ENCODE measurements at regions not wholly inside any gene's neighbourhood (a gene's known extent, or its start where the extent isn't known, plus 50 kb on each side); places are given as distances from the start of the nearest gene placed in this dataset.
"Not testable (repeated sequence)": the region's sequence is repeated elsewhere in the genome, so short reads cannot be mapped to it uniquely, and the experiment has no call there.

DNA sequence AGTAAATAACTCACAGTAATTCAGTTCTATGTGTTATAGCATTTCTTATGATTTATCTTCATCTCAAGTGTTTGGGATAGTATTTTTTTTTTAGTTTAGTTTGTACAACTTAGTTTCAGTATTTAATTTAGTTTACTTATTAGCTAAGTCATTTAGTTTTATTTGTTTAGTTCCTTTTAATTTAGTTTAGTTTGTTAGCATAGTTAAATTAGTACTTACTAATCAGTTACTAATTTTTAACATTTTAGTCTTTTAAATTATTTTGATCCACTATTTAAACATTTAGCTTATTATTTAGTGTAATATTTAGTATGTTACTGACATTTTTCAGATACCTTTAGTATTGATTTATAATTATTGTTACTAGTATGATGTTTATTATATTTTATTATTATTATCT is 85.2 kb upstream of the SIPA1L2 start:
- DNase-seq (ENCODE audit: low read depth), result no peak

DNA sequence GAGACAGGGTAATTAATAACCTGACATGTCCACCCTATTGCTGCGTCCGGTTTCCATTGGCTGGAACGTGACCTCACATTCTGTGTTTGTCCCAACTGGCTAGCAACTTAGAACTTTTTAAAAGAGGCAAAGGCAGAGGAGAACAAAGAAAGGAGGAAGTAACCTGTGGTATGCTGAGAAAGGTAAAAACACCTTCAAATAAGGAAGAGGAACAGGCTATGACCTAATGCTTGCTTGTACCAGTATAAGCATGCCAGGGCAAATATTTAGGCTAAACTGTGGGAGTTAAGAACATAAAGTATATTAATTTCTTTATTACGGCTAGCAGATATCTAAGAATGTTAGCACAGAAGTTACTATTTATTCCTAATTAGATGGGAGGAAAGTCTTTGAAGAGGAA is 87.3 kb upstream of the MAP10 start:
- DNase-seq (ENCODE audit: low read depth), result not testable (repeated sequence)

DNA sequence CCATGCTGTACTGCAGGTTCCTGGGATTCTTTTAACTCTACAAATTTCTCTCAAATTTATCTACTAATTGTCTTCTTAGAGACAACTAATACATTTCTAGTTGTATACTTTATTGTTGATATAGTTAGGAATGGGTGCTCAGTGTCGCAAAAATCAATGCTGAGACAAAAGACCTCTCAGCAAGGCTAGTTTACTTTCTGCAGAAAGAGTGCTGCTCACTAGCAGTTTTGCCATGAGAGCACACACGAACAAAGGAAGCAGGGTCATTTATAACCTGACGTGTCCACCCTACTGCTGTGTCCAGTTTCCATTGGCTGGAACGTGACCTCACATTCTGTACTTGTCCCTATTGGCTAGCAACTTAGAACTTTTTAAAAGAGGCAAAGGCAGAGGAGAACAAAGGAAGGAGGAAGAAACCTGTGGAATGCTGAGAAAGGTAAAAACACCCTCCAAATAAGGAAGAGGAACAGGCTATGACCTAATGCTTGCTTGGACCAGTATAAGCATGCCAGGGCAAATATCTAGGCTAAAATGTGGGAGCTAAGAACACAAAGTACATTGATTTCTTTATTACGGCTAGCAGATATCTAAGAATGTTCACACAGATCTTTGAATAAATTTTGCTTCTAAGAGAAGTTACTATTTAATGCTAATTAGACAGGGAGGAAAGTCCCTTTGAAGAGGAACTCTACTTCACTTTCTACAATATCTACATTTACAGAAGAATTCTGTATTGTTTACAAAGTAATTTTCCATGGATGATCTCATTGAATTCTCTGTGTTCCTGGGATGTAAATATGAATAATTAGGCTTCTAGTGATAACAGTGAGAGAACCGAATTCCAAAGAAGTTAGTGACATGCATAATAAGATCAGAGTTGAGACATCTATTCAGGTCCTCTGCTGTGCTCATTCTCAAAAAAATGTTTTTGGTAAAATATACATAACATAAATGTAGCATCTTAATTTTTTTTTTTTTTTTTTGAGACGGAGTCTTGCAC is 86.0 kb upstream of the MAP10 start:
- no peak for DNase-seq (ENCODE audit: low read depth)

DNA sequence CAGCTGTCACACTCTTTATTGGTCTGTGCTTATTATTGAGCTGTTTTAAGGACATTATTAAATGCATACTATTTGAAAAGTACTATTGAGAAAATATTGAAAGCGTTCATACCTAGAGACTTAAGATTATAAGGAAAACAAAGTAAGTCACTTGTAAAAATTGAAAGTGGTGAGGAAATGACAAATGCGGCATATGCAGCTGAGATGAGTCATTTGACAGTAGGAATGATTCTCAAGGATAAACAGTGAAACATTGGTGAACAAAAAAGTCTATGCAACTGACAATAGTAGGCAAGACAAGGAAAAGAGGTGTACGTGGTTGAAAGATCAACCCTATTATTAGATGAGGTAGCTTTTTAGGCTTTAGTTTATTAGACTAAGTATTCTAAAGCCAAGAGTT is 82.6 kb upstream of the MAP10 start:
- no peak for DNase-seq (ENCODE audit: low read depth)

DNA sequence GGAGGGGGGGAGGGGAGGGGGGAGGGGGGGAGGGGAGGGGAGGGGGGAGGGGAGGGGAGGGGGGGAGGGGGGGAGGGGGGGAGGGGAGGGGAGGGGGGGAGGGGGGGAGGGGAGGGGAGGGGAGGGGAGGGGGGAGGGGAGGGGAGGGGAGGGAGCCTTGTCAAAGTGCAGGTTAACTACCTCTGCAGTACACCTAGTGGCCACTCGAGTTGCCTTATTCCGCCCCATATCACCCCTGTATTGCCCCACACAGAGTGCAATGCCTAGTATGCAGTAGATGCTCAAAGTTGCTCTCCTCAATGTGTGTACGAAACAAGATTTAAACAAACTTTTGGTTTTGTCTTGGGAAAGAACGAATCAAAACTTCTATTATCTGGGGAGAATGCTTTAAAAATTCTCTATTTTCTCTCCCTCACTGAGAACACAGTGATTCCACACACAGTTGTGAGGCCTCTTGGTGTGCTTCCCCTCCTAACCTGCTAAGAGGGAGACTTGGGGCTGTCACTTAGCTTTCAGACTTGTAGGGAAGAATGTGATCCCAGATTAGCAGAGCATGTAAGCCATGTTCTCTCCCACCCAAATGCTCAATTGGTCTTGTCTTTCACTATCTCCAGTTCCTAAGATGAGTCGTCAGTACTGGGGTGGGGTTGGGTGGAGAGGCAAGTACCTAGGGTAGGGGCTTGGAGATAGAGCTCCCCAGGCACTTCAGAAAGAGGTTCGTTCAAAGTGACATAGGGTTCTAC is 79.7 kb upstream of the MAP10 start:
- DNase-seq (ENCODE audit: low read depth), result no peak

DNA sequence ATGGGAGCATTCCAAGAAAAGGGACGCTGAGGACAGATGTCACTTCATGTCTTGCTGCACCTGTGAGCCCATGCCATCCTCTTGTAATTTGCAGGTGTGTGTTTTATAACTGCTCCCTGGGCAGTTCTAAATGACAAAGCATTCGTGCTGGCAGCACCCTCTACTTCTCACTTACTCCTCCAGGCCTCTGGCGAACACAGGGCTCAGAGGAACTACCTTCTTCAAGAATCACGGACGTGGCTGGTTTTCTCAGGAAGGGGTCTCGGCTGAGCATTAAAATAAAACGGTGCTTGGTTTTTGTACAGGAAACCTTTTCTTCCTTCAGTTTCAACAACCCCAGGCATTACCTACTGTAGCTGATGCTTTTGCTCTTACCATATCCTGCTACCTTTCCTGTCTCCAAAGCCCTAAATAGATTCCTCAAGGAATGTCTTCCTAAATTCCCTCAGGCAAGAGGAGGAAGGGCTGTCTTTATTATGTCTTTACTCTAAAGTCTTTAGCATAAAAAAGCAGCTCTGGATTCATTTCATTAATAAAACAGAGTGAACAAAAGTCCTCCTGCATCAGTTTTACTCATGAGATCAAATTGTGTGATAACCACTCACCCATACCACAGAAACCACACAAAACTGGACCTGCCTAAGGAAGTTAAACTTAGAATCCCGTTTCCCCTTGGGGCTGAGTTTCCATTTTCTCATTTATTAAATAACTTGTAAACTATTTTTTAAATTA is 79.0 kb upstream of the MAP10 start:
- DNase-seq (ENCODE audit: low read depth), result peak; percentile 23

DNA sequence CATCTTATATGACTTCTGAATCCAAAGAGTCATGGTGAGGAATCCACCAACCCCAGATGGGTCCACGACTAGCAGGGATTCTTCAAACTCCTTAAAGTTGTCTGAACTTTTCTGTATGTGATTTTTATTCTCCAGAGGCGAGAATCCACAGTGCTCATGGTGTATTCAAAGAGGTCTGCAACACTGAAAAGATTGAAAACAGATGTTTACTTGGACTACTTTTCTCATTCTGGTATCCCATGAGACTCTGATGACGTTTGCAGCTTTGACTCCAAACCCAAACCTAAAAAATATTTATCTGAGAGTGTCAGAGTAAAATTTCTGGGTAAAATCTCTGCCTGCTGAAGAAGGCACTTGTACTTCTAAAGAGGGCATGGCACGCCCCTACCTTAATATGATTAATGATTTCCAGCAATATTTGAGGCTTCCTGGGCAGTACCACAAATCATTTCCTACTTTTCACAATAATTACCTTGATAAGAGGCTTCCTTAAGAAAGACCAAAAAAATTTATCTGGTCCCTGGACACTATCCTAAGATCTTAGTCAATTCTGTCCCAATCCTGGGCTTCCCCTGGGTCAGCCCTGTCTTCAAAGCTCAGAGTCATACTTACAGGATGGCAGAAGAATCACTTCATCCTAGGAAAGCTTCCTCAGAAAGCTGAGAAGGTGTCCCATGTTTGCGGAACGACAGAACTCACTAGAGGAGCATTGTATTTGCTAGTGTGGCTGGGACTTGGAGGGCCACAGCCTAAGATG is 76.5 kb upstream of the MAP10 start:
- peak; percentile 77 for DNase-seq (ENCODE audit: low read depth)

DNA sequence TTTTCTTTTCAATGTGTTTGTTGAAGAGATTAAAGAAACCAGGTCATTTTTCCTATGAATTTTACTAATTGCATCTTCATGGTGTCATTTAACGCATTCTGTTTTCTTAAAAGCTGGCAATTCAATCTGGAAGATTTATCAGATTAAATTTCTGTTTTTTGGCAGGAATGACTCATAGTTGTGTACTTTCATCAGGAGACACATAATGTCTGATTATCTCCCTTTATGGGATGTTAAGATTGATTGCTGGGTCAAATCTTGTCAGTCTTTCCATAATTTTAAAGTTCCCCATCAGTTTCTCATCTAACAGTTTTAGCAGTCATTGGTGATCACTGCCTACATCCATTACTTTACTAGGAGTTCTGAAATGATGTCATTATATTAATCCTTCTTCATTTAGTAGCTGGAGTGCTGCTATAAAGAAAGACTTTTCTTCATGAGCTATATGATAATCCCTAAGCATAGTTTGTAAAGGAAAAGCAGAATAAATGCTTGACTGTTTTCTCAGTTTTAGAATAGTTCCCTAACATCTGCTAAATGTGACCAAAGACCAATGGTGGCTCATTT is 72.8 kb upstream of the MAP10 start:
- no peak for DNase-seq (ENCODE audit: low read depth)

DNA sequence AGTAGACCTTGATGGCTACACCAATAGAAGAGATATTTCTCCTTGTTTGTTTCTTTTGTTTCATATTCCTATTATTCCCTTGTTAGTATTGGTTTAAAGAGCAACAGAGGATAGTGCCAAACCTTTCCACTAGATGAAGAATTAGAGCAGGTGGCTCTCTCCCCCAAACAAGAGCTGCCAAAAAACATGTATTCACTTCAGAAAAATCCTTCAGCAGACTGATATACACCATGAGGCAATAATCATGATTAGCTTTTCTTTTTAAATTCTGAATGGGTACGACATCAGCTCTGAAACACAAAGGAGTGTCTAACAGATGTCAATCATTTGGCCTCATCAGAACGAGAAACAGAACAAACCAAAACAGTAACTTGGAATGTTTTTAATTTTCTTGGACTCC is 67.3 kb upstream of the MAP10 start:
- DNase-seq (ENCODE audit: low read depth), result no peak

DNA sequence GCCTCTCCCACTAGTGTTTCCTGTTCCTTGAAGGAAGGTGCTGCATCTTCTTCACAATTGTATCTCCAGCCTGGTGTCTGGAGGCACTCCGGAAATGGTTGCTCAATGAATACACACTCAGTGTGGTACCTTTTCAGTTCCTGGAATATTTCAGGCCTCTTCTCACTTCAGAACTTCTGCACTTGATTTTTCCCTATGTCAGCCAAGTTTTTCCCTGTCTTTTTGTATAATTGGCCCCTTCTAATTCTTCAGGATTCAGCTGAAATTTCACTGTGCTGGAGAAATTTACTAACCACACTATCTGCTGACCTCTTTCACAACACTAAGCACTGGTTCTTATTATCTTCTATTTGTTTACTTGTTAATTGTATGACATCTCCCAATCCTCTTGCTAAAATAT is 61.2 kb upstream of the MAP10 start:
- DNase-seq (ENCODE audit: low read depth), result no peak

DNA sequence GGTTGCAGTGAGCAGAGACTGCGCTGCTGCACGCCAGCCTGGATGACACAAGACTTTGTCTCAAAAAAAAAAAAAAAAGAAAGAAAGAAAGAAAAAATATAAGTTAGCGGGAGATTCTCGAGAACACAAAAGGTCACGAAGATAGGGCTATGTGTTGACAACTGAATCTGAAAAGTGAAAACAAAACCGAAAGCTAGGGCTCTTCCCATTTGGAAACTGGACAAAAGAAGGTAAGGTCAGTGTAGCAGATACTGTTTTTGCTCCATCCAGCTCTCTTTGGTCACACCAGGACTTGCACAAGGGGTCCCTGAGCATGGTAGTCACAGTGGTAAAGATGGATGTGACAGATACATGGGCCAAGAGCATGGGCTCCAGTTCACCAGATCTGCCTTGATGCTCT is 60.4 kb upstream of the MAP10 start:
- no peak for DNase-seq (ENCODE audit: low read depth)

DNA sequence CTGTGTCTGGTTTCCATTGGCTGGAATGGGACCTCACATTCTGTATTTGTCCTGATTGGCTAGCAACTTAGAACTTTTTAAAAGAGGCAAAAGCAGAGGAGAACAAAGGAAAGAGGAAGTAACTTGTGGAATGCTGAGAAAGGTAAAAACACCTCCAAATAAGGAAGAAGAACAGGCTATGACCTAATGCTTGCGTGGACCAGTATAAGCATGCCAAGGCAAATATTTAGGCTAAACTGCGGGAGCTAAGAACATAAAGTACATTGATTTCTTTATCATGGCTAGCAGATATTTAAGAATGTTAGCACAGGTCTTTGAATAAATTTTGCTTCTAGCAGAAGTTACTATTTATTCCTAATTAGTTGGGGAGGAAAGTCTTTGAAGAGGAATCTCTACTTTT is 59.5 kb upstream of the MAP10 start:
- not testable (repeated sequence) for DNase-seq (ENCODE audit: low read depth)

DNA sequence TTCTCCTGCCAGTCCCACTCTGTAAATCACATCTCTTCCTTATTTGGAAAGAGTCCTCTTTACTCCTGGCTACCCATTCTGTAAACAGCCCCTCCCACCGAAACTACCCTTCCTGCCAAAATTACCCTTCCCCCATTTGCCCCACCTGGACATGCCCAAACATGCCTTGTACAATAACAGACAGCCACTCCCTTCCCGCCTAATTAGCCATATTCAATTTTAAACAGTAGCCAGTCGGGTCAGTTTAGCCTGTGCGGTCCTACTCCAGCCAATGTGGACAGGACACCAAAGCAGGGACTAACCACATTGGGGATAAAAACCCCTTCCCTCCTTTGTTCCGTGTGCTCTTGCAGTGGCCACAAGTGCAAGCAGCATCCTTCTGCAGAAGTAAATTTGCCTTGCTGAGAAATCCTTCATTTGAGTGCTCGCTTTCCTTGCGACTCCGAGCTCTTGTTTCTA is 56.3 kb upstream of the MAP10 start:
- DNase-seq (ENCODE audit: low read depth), result no peak

DNA sequence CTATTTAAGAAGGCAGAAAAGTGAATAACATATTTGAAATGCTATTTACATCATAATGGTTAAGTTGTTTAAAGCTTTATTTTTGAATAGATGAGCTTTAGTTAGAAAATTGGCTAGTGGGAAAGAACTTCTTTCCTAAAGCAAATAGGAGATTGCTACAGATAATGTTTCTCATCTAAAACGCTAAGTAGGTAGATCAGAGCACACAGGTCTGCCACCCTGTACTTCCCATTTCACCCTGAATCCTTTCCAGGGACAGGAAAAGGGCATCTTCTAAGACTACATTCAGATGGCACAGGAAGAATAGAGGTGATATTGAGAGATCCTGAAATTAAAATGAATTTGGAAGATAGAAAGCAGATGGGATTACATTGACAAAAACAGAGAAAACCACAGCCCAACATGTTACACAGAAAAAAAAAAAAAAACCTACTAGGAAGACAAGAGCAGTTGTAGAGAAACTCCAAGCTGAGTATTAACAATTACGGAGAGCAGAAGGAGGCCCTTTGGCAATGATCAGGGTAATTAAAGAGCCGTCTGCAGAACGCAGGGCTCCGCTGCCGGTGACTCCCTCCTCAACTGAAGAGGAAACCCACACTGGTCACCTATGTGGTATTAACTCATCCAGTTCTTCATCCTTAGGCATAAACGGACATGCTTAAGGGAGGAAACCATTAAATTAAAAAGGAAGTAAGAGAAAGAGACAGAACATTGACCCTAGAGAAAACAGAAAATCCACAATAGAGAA is 53.6 kb upstream of the MAP10 start:
- no peak for DNase-seq (ENCODE audit: low read depth)

DNA sequence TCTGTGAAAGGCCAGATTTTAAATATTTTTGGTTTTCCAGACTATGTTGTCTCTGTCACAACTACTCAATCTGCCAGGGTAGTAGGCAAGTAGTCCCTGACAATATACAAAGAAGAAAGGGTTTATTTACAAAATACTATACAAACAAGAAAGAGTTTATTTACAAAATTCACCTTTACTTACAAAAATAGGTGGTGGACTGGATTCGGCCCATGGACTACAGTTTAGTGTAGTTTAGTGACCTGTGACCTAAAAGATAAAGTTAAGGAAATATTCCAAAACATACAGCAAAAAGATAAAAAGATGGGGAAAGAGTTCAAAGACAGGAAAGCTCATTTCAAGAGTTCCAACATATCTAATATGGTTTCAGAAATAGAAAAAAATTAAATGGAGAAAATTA is 52.9 kb upstream of the MAP10 start:
- DNase-seq (ENCODE audit: low read depth), result no peak

DNA sequence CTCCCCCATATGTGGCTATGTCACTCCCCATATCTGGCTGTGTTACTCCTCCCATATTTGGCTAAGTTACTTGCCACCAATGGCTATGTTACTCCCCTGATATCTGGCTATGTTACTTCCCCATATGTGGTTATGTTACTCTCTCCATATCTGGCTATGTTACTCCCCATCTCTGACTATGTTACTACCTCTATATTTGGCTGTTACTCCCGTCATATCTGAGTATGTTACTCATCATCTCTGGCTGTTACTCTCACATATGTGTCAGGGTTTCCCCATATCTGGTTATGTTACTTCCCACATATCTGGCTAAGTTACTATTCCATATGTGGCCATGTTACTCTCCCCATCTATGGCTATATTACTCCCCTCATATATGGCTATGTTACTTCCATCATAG is 50.3 kb upstream of the MAP10 start:
- no peak for DNase-seq (ENCODE audit: low read depth)
